ENCODE measurements at regions not wholly inside any gene's neighbourhood (a gene's known extent, or its start where the extent isn't known, plus 50 kb on each side); places are given as distances from the start of the nearest gene placed in this dataset.
"Not testable (repeated sequence)": the region's sequence is repeated elsewhere in the genome, so short reads cannot be mapped to it uniquely, and the experiment has no call there.

GRCh38 chr13:63840551-63841421 is 2425.1 kb upstream of the PCDH20 start:
- DNase-seq (ENCODE audit: low read depth) = no peak

DNA sequence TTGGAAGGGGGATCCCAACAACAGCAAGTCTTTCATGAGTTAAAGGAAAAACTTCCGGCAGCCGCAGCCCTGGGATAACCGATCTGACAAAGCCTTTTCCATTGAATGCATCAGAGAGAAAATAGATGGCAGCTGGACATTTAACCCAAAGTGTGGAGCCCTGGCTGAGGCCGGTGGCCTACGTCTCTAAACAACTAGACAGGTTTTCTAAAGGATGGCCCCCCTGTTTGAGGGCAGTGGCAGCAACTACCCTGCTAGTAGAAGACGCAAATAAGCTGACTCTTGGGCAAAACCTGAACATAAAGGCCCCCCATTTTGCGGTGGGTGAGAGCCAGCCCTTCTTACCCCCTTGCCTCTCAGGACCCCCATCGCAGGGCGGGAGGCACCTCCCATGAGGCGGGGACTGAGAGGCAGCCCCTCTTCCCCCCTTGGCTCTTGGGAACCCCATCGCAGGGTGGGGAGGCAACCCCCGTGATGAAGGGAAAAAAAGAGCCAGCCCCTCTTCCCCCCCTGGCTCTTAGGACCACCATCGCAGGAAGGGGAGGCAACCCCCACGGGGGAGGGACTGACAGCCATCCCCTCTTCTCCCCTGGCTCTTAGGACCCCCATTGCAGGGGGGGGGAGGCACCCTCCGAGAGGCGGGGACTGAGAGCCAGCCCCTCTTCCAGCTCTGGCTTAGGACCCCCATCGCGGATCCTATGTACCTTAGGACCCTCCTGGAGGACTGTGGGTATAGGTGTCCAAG is 2422.9 kb upstream of the PCDH20 start:
- peak; percentile 4 for DNase-seq (ENCODE audit: low read depth)

DNA sequence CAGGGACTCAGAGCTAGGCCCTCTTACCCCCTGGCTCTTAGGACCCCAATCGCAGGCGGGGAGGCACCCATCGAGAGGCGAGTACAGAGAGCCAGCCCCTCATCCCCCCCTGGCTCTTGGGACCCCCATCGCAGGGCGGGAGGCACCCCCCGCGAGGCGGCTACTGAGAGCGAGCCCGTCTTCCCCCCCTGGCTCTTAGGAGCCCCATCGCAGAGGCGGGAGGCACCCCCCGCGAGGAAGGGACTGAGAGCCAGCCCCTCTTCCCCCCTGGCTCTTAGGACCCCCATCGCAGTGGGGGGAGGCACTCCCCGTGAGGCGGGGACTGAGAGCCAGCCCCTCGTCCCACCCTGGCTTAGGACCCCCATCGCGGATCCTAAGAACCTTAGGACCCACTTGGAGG is 2422.1 kb upstream of the PCDH20 start:
- DNase-seq (ENCODE audit: low read depth) = not testable (repeated sequence)

DNA sequence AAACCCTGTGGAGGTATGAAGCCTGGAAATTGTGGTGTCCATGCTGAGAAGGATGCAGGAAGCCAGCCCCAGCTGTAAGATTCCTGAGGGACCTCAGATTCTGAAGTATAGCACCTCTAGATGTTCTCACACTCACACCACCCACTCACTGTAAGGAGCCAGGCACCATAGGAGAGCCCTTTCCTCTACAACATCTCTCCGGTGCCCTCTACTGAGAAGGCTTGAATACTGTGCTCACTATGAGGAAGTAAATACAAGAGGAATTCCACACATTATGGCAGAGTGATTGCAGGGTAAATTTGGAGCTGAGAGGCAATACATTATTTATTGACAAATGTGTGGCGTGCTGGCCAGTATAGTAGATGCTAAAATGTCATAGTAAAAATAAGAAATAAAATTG is 2414.0 kb upstream of the PCDH20 start:
- not testable (repeated sequence) for DNase-seq (ENCODE audit: low read depth)

DNA sequence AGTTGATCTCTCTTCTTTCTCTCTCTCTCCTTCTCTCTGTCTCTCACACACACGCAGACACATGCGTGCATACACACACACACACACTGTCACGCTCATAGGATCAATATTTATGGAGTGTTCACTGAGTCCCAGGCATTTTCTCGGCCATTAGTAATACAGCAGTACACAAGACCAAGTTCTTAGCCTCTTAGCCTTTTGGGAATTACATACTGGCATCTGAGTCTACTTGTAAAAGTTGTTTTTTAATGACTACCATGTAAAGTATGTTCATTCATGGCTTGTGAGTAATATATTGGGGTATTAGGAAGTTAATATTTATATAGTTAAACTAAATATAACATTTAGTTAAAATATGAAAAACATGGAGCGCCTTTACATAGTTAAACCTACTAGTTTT is 2406.1 kb upstream of the PCDH20 start:
- not testable (repeated sequence) for DNase-seq (ENCODE audit: low read depth)

GRCh38 chr13:63811428-63812004 is 2395.9 kb upstream of the PCDH20 start:
- DNase-seq (ENCODE audit: low read depth) = not testable (repeated sequence)

DNA sequence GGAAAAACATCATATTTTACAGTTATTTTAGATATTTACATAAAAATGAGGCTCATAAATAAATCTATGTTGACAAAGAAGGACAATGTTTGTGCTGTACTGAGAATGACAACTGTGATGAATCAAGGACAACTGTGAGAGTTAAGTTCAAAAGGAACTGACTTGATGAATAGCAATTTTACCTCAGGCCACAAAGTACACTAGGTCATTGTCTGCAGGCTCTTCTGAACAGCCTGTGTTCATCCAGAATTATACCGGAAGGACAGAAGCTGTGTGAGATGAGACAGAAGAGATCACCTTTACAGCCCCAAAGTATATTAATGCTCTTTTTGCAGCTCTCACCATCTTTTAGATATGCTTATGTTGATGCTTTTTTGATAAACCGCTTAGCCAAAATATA is 2375.5 kb upstream of the PCDH20 start:
- DNase-seq (ENCODE audit: low read depth) = not testable (repeated sequence)

- no peak for DNase-seq (ENCODE audit: low read depth)
Observed at GRCh38 chr13:63774133-63774532, 2358.5 kb upstream of the PCDH20 start.

DNA sequence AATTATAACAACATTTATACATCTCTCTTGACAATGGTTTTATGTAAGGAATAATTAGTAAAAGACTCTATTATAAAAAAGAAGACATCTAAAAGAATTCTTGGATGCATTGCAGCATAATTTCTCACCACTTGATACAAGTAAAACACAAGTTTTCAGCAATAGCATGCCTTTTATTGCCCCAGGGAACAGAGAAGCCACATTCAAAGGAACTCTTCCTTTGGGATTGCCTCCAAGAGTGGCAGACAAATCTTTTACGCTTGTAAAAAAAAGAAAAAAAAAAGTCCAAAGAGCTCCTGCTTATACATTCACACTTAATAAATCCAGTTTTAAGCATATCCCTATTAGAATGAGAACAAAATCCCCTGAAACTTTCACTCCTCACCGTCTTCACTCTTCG is 2357.8 kb upstream of the PCDH20 start:
- no peak for DNase-seq (ENCODE audit: low read depth)

DNA sequence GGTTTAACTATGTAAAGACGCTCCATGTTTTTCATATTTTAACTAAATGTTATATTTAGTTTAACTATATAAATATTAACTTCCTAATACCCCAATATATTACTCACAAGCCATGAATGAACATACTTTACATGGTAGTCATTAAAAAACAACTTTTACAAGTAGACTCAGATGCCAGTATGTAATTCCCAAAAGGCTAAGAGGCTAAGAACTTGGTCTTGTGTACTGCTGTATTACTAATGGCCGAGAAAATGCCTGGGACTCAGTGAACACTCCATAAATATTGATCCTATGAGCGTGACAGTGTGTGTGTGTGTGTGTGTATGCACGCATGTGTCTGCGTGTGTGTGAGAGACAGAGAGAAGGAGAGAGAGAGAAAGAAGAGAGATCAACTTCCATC is 2342.0 kb upstream of the PCDH20 start:
- DNase-seq (ENCODE audit: low read depth) = not testable (repeated sequence)

GRCh38 chr13:63749857-63750256 is 2334.2 kb upstream of the PCDH20 start:
- DNase-seq (ENCODE audit: low read depth) = not testable (repeated sequence)

DNA sequence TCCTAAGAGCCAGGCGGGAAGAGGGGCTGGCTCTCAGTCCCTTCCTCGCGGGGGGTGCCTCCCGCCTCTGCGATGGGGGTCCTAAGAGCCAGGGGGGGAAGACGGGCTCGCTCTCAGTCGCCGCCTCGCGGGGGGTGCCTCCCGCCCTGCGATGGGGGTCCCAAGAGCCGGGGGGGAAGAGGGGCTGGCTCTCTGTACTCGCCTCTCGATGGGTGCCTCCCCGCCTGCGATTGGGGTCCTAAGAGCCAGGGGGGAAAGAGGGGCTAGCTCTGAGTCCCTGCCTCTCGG is 2326.1 kb upstream of the PCDH20 start:
- not testable (repeated sequence) for DNase-seq (ENCODE audit: low read depth)

DNA sequence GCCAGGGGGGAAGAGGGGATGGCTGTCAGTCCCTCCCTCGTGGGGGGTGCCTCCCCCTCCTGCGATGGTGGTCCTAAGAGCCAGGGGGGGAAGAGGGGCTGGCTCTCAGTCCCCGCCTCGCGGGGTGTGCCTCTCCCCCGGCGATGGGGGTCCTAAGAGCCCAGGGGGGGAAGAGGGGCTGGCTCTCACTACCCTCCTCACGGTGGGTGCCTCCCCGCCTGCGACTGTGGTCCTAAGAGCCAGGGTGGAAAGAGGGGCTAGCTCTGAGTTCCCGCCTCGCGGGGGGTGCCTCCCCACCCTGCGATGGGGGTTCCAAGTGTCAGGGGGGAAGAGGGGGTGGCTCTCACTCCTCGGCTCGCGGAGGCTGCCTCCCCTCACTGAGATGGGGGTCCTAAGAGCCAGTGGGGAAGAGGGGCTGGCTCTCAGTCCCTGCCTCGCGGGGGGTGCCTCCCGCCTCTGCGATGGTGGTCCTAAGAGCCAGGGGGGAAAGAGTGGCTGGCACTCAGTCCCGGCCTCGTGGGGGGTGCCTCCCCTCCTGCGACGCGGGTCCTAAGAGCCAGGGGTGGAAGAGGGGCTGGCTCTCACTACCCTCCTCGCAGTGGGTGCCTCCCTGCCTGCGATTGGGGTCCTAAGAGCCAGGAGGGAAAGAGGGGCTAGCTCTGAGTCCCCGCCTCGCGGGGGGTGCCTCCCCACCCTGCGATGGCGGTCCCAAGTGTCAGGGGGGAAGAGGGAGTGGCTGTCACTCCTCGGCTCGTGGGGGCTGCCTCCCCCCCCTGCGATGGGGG is 2325.6 kb upstream of the PCDH20 start:
- DNase-seq (ENCODE audit: low read depth) = no peak

DNA sequence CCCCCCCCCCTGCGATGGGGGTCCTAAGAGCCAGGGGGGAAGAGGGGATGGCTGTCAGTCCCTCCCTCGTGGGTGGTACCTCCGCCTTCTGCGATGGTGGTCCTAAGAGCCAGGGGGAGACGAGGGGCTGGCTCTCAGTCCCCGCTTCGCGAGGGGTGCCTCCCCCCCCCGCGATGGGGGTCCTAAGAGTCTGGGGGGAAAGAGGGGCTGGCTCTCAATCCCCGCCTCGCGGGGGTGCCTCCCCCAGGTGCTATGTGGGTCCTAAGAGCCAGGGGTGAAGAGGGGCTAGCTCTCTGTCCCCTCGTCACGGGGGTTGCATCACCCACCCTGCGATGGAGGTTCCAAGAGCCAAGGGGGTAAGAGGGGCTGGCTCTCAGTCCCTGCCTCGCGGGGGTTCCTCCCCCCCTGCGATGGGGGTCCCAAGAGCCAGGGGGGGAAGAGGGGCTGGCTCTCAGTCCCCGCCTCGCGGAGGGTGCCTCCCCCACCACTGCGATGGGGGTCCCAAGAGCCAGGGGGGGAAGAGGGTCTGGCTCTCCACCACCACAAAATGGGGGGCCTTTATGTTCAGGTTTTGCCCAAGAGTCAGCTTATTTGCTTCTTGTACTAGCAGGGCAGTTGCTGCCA is 2323.6 kb upstream of the PCDH20 start:
- not testable (repeated sequence) for DNase-seq (ENCODE audit: low read depth)

GRCh38 chr13:63737418-63737817 is 2321.8 kb upstream of the PCDH20 start:
- DNase-seq (ENCODE audit: low read depth) = no peak

GRCh38 chr13:63731896-63732295 is 2316.2 kb upstream of the PCDH20 start:
- DNase-seq (ENCODE audit: low read depth) = no peak

DNA sequence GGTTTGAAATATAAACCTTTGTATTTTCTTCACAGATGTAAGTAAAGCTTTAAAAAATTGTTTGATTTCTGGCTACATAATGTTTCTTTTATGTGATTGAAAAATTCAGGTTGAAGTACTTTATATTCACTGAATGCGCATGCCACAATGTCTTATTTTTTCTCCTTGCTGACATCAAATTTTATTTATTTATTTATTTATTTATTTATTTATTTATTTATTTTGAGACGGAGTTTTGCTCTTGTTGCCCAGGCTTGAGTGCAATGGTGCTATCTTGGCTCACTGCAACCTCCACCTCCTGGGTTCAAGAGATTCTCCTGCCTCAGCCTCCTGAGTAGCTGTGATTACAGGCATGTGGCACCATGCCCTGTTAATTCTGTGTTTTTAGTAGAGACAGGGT is 2296.5 kb upstream of the PCDH20 start:
- DNase-seq (ENCODE audit: low read depth) = not testable (repeated sequence)

DNA sequence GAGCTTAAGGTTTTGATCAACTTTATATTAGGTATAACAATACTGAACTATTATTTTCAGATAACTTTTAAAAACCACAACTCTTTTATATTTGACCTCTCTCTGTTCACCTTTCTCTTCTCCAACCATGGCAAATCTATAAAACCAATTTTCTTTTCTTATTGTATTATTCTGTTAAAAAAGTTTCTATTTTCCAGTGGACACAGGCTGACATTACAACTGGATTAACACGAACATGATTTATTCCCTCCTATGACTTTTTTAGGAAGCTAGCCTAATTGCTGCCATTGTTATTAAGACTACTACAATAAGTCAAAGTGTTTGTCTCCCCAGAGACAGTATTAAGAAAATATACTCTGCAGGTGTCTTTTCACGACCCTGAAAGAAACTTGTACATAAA is 2291.1 kb upstream of the PCDH20 start:
- no peak for DNase-seq (ENCODE audit: low read depth)

DNA sequence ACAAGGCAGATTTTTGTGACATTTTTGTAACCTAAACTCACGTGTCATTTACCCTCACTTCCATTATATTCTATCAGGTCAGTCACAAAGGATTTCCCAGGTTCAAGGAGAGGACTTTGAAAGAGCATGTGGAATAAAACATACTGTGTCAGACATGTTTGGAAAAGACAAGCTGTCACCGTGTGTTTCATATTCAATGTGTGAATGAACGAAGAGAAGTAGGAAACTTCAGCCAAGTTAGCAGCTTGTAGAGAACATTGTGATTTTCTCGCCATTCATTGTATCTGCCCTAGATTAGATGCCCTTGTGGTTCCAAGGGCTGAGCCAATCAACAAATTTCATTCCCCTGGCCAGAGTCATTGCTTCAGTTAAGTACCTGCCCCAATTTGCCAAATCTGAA is 2288.9 kb upstream of the PCDH20 start:
- no peak for DNase-seq (ENCODE audit: low read depth)

DNA sequence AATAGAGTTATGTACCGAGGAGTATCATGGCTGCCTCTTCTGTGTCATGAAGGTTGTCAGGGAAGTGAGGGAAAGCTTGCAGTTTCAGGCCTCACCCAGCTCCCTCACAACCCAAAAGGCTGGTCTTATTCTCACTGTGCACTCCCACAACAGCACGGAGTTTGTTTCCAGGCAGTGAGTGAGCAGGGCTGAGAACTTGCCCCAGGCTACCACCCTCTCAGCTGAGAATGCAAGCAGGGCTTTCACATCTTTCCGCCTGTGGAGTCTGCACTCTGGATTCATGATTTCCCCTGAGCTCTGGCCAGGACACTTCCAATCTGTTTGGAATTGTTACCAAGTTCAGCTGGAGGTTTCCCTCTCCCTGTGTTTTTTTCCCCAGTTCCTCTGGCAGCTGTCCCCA is 2284.7 kb upstream of the PCDH20 start:
- DNase-seq (ENCODE audit: low read depth) = peak; percentile 2

- no peak for DNase-seq (ENCODE audit: low read depth)
Observed at GRCh38 chr13:63699948-63700347, 2284.3 kb upstream of the PCDH20 start.

GRCh38 chr13:63696055-63696454 is 2280.4 kb upstream of the PCDH20 start:
- no peak for DNase-seq (ENCODE audit: low read depth)
